ENCODE measurements at regions not wholly inside any gene's neighbourhood (a gene's known extent, or its start where the extent isn't known, plus 50 kb on each side); places are given as distances from the start of the nearest gene placed in this dataset.

- no peak for TF ChIP-seq BHLHE40 (IDR thresholded peaks at IDR 0.05; ENCODE audit: borderline replicate concordance)
- TF ChIP-seq NFRKB (IDR thresholded peaks at IDR 0.05) = no peak
- no peak for TF ChIP-seq HDGF (IDR thresholded peaks at IDR 0.05; ENCODE audit: borderline replicate concordance)
- no peak for TF ChIP-seq FOXM1 (IDR thresholded peaks at IDR 0.05; ENCODE audit: borderline replicate concordance)
- TF ChIP-seq SP1 (IDR thresholded peaks at IDR 0.05) = no peak
- TF ChIP-seq L3MBTL2 (conservative IDR thresholded peaks at IDR 0.05) = no peak
- no peak for TF ChIP-seq ZNF384 (IDR thresholded peaks at IDR 0.05)
- TF ChIP-seq LEF1 (IDR thresholded peaks at IDR 0.05; ENCODE audit: borderline replicate concordance) = no peak
- TF ChIP-seq SUZ12 (IDR thresholded peaks at IDR 0.05) = no peak
Measured at GRCh38 chrX:42273387-42273786, 350.0 kb upstream of the CASK start.

Data from HEK293T (cell line).